ENCODE measurements at regions not wholly inside any gene's neighbourhood (a gene's known extent, or its start where the extent isn't known, plus 50 kb on each side); places are given as distances from the start of the nearest gene placed in this dataset.

- TF ChIP-seq, protein P1, sequence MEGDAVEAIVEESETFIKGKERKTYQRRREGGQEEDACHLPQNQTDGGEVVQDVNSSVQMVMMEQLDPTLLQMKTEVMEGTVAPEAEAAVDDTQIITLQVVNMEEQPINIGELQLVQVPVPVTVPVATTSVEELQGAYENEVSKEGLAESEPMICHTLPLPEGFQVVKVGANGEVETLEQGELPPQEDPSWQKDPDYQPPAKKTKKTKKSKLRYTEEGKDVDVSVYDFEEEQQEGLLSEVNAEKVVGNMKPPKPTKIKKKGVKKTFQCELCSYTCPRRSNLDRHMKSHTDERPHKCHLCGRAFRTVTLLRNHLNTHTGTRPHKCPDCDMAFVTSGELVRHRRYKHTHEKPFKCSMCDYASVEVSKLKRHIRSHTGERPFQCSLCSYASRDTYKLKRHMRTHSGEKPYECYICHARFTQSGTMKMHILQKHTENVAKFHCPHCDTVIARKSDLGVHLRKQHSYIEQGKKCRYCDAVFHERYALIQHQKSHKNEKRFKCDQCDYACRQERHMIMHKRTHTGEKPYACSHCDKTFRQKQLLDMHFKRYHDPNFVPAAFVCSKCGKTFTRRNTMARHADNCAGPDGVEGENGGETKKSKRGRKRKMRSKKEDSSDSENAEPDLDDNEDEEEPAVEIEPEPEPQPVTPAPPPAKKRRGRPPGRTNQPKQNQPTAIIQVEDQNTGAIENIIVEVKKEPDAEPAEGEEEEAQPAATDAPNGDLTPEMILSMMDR (optimal IDR thresholded peaks at IDR 0.05 in 1 of 3, IDR thresholded peaks at IDR 0.05 in 1 of 3, conservative IDR thresholded peaks at IDR 0.05 in 1 of 3; ENCODE audit: extremely low read depth in 1 of 3, insufficient read depth in 2 of 3, low read length in 3 of 3) = no peak
- TF ChIP-seq EZH2 (IDR thresholded peaks at IDR 0.05; ENCODE audit: low read length) = no peak
Measured at GRCh38 chr13:99909097-99909835, 62.3 kb downstream of the ZIC5 start.
